ENCODE measurements at regions not wholly inside any gene's neighbourhood (a gene's known extent, or its start where the extent isn't known, plus 50 kb on each side); places are given as distances from the start of the nearest gene placed in this dataset.
A peak's percentile ranks its signal among the peaks of the same experiment; 100 is the strongest.

DNA sequence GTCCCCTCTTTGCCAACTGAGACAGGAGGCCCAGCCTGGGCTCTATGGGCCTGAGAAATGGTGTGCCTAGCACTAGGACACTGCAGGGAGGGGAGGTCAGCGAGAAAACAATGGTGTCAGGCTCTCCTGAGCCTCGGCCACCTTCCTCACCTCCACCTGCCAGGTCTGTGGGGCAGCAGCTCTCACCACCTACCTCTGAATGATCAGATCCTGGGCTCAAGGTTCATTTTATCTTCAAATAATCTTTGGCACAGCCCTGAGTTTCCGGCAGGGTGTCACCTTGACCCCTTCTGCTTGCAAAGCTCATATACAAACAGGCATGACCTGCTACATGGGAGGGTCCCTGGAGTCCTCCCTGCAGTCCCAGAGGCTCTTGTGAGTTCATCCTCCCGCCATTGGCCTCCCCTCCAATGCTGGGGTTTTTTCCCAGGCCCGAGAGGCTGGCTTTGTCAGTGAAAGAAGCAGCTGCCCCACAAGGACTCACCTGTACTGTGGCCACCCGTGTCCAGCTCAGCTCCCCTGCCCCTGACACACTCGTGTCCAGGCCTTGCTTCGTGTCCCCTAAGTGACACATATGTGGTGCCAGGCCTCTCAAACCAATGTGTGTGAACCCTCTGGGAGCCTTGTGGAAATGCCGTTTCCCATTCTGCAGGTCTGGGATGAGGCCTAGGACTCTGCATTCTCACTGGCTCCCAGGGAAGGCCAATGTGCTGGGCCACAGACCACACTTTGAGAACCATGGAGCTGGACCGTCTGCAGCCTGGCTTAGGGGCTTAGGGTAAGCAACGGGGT lies 176.8 kb upstream of the CIBAR2 start (continued):
- TF ChIP-seq, protein P1, sequence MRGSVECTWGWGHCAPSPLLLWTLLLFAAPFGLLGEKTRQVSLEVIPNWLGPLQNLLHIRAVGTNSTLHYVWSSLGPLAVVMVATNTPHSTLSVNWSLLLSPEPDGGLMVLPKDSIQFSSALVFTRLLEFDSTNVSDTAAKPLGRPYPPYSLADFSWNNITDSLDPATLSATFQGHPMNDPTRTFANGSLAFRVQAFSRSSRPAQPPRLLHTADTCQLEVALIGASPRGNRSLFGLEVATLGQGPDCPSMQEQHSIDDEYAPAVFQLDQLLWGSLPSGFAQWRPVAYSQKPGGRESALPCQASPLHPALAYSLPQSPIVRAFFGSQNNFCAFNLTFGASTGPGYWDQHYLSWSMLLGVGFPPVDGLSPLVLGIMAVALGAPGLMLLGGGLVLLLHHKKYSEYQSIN (CRISPR knock-in tag; IDR thresholded peaks at IDR 0.05; ENCODE audit: borderline replicate concordance) = no peak
- TF ChIP-seq MTF2 (CRISPR knock-in tag; IDR thresholded peaks at IDR 0.05; ENCODE audit: borderline replicate concordance) (no peak), DNMT3B (CRISPR knock-in tag; conservative IDR thresholded peaks at IDR 0.05) (no peak), ZNF780A (CRISPR knock-in tag; IDR thresholded peaks at IDR 0.05) (no peak), ZNF768 (CRISPR knock-in tag; IDR thresholded peaks at IDR 0.05) (no peak), FOXJ3 (CRISPR knock-in tag; IDR thresholded peaks at IDR 0.05; ENCODE audit: borderline replicate concordance) (peak; percentile 83), ZFP91 (CRISPR knock-in tag; IDR thresholded peaks at IDR 0.05; ENCODE audit: borderline replicate concordance) (peak; percentile 64; the same call in 1 of the 2 replicates), IKZF4 (CRISPR knock-in tag; IDR thresholded peaks at IDR 0.05; ENCODE audit: borderline replicate concordance, low read depth, not compliant biosample characterization) (peak; percentile 48), ZNF562 (CRISPR knock-in tag; IDR thresholded peaks at IDR 0.05; ENCODE audit: borderline replicate concordance) (no peak), ZNF556 (CRISPR knock-in tag; IDR thresholded peaks at IDR 0.05; ENCODE audit: borderline replicate concordance) (peak; percentile 96), GFI1 (CRISPR knock-in tag; IDR thresholded peaks at IDR 0.05; ENCODE audit: borderline replicate concordance) (peak; percentile 66), ZSCAN22 (CRISPR knock-in tag; IDR thresholded peaks at IDR 0.05) (no peak), MBD4 (IDR thresholded peaks at IDR 0.05; ENCODE audit: borderline replicate concordance, low read length) (no peak), NKX3-1 (CRISPR knock-in tag; IDR thresholded peaks at IDR 0.05) (no peak), HMGA1 (CRISPR knock-in tag; conservative IDR thresholded peaks at IDR 0.05) (no peak), SRY (CRISPR knock-in tag; IDR thresholded peaks at IDR 0.05) (no peak), ZSCAN30 (CRISPR knock-in tag; IDR thresholded peaks at IDR 0.05) (no peak), PHF21A (CRISPR knock-in tag; IDR thresholded peaks at IDR 0.05) (peak; percentile 96), AGO2 (optimal IDR thresholded peaks at IDR 0.05; ENCODE audit: low read depth, low read length) (no peak), NR2F2 (IDR thresholded peaks at IDR 0.05; ENCODE audit: borderline replicate concordance, low read depth) (peak; percentile 99), MATR3 (CRISPR knock-in tag; IDR thresholded peaks at IDR 0.05) (no peak), ZNF317 (CRISPR knock-in tag; IDR thresholded peaks at IDR 0.05) (peak; percentile 27; the same call in 1 of the 2 replicates)
- TF ChIP-seq, protein P2, sequence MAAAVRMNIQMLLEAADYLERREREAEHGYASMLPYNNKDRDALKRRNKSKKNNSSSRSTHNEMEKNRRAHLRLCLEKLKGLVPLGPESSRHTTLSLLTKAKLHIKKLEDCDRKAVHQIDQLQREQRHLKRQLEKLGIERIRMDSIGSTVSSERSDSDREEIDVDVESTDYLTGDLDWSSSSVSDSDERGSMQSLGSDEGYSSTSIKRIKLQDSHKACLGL (CRISPR knock-in tag; IDR thresholded peaks at IDR 0.05) = 0 out of 2 replicates have a peak, but pooled peaks have one; percentile 2
- TF ChIP-seq, protein P3, sequence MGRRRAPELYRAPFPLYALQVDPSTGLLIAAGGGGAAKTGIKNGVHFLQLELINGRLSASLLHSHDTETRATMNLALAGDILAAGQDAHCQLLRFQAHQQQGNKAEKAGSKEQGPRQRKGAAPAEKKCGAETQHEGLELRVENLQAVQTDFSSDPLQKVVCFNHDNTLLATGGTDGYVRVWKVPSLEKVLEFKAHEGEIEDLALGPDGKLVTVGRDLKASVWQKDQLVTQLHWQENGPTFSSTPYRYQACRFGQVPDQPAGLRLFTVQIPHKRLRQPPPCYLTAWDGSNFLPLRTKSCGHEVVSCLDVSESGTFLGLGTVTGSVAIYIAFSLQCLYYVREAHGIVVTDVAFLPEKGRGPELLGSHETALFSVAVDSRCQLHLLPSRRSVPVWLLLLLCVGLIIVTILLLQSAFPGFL (CRISPR knock-in tag; IDR thresholded peaks at IDR 0.05) = no peak
- TF ChIP-seq, protein P4, sequence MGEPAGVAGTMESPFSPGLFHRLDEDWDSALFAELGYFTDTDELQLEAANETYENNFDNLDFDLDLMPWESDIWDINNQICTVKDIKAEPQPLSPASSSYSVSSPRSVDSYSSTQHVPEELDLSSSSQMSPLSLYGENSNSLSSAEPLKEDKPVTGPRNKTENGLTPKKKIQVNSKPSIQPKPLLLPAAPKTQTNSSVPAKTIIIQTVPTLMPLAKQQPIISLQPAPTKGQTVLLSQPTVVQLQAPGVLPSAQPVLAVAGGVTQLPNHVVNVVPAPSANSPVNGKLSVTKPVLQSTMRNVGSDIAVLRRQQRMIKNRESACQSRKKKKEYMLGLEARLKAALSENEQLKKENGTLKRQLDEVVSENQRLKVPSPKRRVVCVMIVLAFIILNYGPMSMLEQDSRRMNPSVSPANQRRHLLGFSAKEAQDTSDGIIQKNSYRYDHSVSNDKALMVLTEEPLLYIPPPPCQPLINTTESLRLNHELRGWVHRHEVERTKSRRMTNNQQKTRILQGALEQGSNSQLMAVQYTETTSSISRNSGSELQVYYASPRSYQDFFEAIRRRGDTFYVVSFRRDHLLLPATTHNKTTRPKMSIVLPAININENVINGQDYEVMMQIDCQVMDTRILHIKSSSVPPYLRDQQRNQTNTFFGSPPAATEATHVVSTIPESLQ (CRISPR knock-in tag; conservative IDR thresholded peaks at IDR 0.05) = no peak
